Breast epithelium (tissue), 3 donors: ENCODE measurements at regions not wholly inside any gene's neighbourhood (a gene's known extent, or its start where the extent isn't known, plus 50 kb on each side); places are given as distances from the start of the nearest gene placed in this dataset.

Experiments used
- CTCF ChIP-seq, 3 donors: fragments of 450-650 bp; IDR thresholded peaks; one replicate each; pipeline ENCODE4 v1.5.1; 2016 to 2017; ENCODE audit warnings: antibody characterized with exemption in 3 of 3, mild to moderate bottlenecking in 3 of 3, moderate library complexity in 3 of 3
- POLR2A ChIP-seq: fragments of 450-650 bp; IDR thresholded peaks from one replicate; pipeline ENCODE4 v1.6.1; 2016; ENCODE audit warnings: antibody characterized with exemption, mild to moderate bottlenecking, moderate library complexity
- POLR2AphosphoS5 ChIP-seq, 3 donors: sonication (generic); formaldehyde crosslinking; IDR thresholded peaks; one replicate each; pipeline ENCODE4 v1.6.1; 2017; ENCODE audit warnings: antibody characterized with exemption in 3 of 3

GRCh38 chr18:27843783-27844777, 332.9 kb downstream of the CDH2 start:
- no peak for TF ChIP-seq CTCF (IDR thresholded peaks at IDR 0.05)
- TF ChIP-seq POLR2AphosphoS5 (IDR thresholded peaks at IDR 0.05), result no peak
- no peak for TF ChIP-seq POLR2A
